Stimulated activated CD4-positive, alpha-beta T cell treated with anti-CD3 and anti-CD28 coated beads, Interleukin-12 subunit alpha, Interleukin-12 subunit beta, amount 100 ng/mL, for 48 hours (primary cell): ENCODE measurements at regions not wholly inside any gene's neighbourhood (a gene's known extent, or its start where the extent isn't known, plus 50 kb on each side); places are given as distances from the start of the nearest gene placed in this dataset.
A peak's percentile ranks its signal among the peaks of the same experiment; 100 is the strongest.
"Not testable (repeated sequence)": the region's sequence is repeated elsewhere in the genome, so short reads cannot be mapped to it uniquely, and the experiment has no call there.

ENCODE experiments used
- DNase-seq, 3 donors: peaks; one replicate each; pipeline ENCODE4 v3.0.0-alpha.2; 2020; ENCODE audit warnings: low read depth in 2 of 3, low spot score in 1 of 3

GRCh38 chr10:61818251-61818650 is 83.2 kb upstream of the ARID5B start:
- not testable (repeated sequence) for DNase-seq

GRCh38 chr10:61819208-61819607 is 82.3 kb upstream of the ARID5B start:
- DNase-seq: no peak

- no peak for DNase-seq
Measured at GRCh38 chr10:61821153-61821552, 80.3 kb upstream of the ARID5B start.

- DNase-seq: no peak
Measured at GRCh38 chr10:61821693-61822092, 79.8 kb upstream of the ARID5B start.

- no peak for DNase-seq
Measured at GRCh38 chr10:61822096-61822495, 79.4 kb upstream of the ARID5B start.

GRCh38 chr10:61822781-61823230 is 78.7 kb upstream of the ARID5B start:
- DNase-seq: no peak

GRCh38 chr10:61825001-61825400 is 76.5 kb upstream of the ARID5B start:
- DNase-seq: no peak

GRCh38 chr10:61825628-61826027 is 75.9 kb upstream of the ARID5B start:
- DNase-seq: no peak

GRCh38 chr10:61828034-61828433 is 73.5 kb upstream of the ARID5B start:
- no peak for DNase-seq

GRCh38 chr10:61828788-61829187 is 72.7 kb upstream of the ARID5B start:
- DNase-seq: no peak

- DNase-seq: no peak
Measured at GRCh38 chr10:61830072-61830845, 71.2 kb upstream of the ARID5B start.

GRCh38 chr10:61830846-61831273 is 70.6 kb upstream of the ARID5B start:
- DNase-seq: no peak

GRCh38 chr10:61832866-61833481 is 68.5 kb upstream of the ARID5B start:
- no peak for DNase-seq

GRCh38 chr10:61834519-61834918 is 67.0 kb upstream of the ARID5B start:
- DNase-seq: no peak

GRCh38 chr10:61835069-61835945 is 66.2 kb upstream of the ARID5B start:
- peak in 1 of 3 donors; percentile 6 for DNase-seq

GRCh38 chr10:61835946-61836887 is 65.3 kb upstream of the ARID5B start:
- no peak for DNase-seq

- DNase-seq: no peak
Measured at GRCh38 chr10:61836888-61837754, 64.4 kb upstream of the ARID5B start.

GRCh38 chr10:61837755-61838171 is 63.7 kb upstream of the ARID5B start:
- DNase-seq: no peak

GRCh38 chr10:61839916-61840315 is 61.6 kb upstream of the ARID5B start:
- no peak for DNase-seq

- no peak for DNase-seq
Measured at GRCh38 chr10:61840403-61840802, 61.1 kb upstream of the ARID5B start.
